SK-N-SH treated with all-trans-retinoic acid at 6 μM for 48 hours (cell line): ENCODE measurements at regions not wholly inside any gene's neighbourhood (a gene's known extent, or its start where the extent isn't known, plus 50 kb on each side); places are given as distances from the start of the nearest gene placed in this dataset.

Experiments
- ATAC-seq: fragments of 200-7000 bp; cut with Tn5 transposase; 3 replicates; pipeline ENCODE4 v1.9.1; 2020; ENCODE audit warnings: mild to moderate bottlenecking, moderate library complexity
- ARNTL ChIP-seq: fragments of 450-650 bp; formaldehyde crosslinking; IDR thresholded peaks from 2 replicates; pipeline ENCODE4 v1.5.0; 2020; ENCODE audit warnings: low read depth, mild to moderate bottlenecking, moderate library complexity, borderline replicate concordance
- BACH2 ChIP-seq: fragments of 250-450 bp; sonication (Bioruptor Pico); IDR thresholded peaks from 2 replicates; pipeline ENCODE4 v1.9.0; 2021; ENCODE audit warnings: mild to moderate bottlenecking, borderline replicate concordance
- CREB5 ChIP-seq: fragments of 250-450 bp; sonication (Bioruptor Pico); IDR thresholded peaks from 2 replicates; pipeline ENCODE4 v1.5.1; 2020; ENCODE audit warnings: low read depth, mild to moderate bottlenecking, moderate library complexity
- CSDC2 ChIP-seq: fragments of 250-450 bp; sonication (Bioruptor Pico); IDR thresholded peaks from 2 replicates; pipeline ENCODE4 v1.5.0; 2020; ENCODE audit warnings: mild to moderate bottlenecking, moderate library complexity
- CSRNP3 ChIP-seq: fragments of 250-450 bp; sonication (Bioruptor Pico); IDR thresholded peaks from 2 replicates; pipeline ENCODE4 v1.5.1; 2021; ENCODE audit warnings: mild to moderate bottlenecking, moderate library complexity
- ESRRG ChIP-seq: fragments of 250-450 bp; sonication (Bioruptor Pico); IDR thresholded peaks from 2 replicates; pipeline ENCODE4 v1.6.1; 2021; ENCODE audit warnings: mild to moderate bottlenecking
- GLIS3 ChIP-seq: fragments of 250-450 bp; sonication (Bioruptor Pico); IDR thresholded peaks from 2 replicates; pipeline ENCODE4 v1.5.0; 2020; ENCODE audit warnings: mild to moderate bottlenecking, moderate library complexity
- ISL1 ChIP-seq: fragments of 250-450 bp; sonication (Bioruptor Pico); IDR thresholded peaks from 2 replicates; pipeline ENCODE4 v2.1.2; 2022; ENCODE audit warnings: mild to moderate bottlenecking, moderate library complexity
- OSR1 ChIP-seq: fragments of 250-450 bp; sonication (Bioruptor Pico); IDR thresholded peaks from 2 replicates; pipeline ENCODE4 v1.8.0; 2022; ENCODE audit warnings: moderate library complexity, mild to moderate bottlenecking, inconsistent platforms
- PATZ1 ChIP-seq: fragments of 250-450 bp; sonication (Bioruptor Pico); IDR thresholded peaks from 2 replicates; pipeline ENCODE4 v1.8.0; 2020; ENCODE audit warnings: mild to moderate bottlenecking, moderate library complexity, borderline replicate concordance
- RARB ChIP-seq: fragments of 250-450 bp; sonication (Bioruptor Pico); IDR thresholded peaks from 2 replicates; pipeline ENCODE4 v1.8.0; 2021; ENCODE audit warnings: mild to moderate bottlenecking, moderate library complexity
- SNAI2 ChIP-seq: fragments of 250-450 bp; sonication (Bioruptor Pico); IDR thresholded peaks from 2 replicates; pipeline ENCODE4 v1.5.0; 2020; ENCODE audit warnings: mild to moderate bottlenecking, moderate library complexity
- TCF4 ChIP-seq: fragments of 250-450 bp; sonication (Bioruptor Pico); IDR thresholded peaks from 2 replicates; pipeline ENCODE4 v1.8.0; 2021; ENCODE audit warnings: mild to moderate bottlenecking, moderate library complexity, borderline replicate concordance
- TOX ChIP-seq: fragments of 250-450 bp; sonication (Bioruptor Pico); IDR thresholded peaks from 2 replicates; pipeline ENCODE4 v1.8.0; 2021; ENCODE audit warnings: mild to moderate bottlenecking, moderate library complexity, borderline replicate concordance
- TSHZ2 ChIP-seq: fragments of 250-450 bp; sonication (Bioruptor Pico); IDR thresholded peaks from 2 replicates; pipeline ENCODE4 v1.5.0; 2020; ENCODE audit warnings: mild to moderate bottlenecking, moderate library complexity
- ZC3H10 ChIP-seq: fragments of 250-450 bp; sonication (Bioruptor Pico); IDR thresholded peaks from 2 replicates; pipeline ENCODE4 v1.5.1; 2021; ENCODE audit warnings: mild to moderate bottlenecking, moderate library complexity
- ZFP3 ChIP-seq: fragments of 250-450 bp; sonication (Bioruptor Pico); IDR thresholded peaks from 2 replicates; pipeline ENCODE4 v1.5.0; 2020; ENCODE audit warnings: mild to moderate bottlenecking, moderate library complexity
- ZFP30 ChIP-seq: fragments of 450-650 bp; formaldehyde crosslinking; IDR thresholded peaks from 2 replicates; pipeline ENCODE4 v1.5.0; 2022; ENCODE audit warnings: mild to moderate bottlenecking, moderate library complexity
- ZNF565 ChIP-seq: fragments of 450-650 bp; formaldehyde crosslinking; conservative IDR thresholded peaks from 2 replicates; pipeline ENCODE4 v1.5.0; 2020; ENCODE audit warnings: low read depth, mild to moderate bottlenecking, moderate library complexity
- ZNF70 ChIP-seq: fragments of 450-650 bp; formaldehyde crosslinking; IDR thresholded peaks from 2 replicates; pipeline ENCODE4 v1.5.0; 2020; ENCODE audit warnings: mild to moderate bottlenecking, moderate library complexity
- ZNF8 ChIP-seq: fragments of 450-650 bp; formaldehyde crosslinking; IDR thresholded peaks from 2 replicates; pipeline ENCODE4 v1.5.0; 2020; ENCODE audit warnings: mild to moderate bottlenecking, moderate library complexity
- TF ChIP-seq, protein P1 (sequence below): fragments of 250-450 bp; sonication (Bioruptor Pico); IDR thresholded peaks from 2 replicates; pipeline ENCODE4 v1.8.0; 2021; ENCODE audit warnings: low read depth, mild to moderate bottlenecking, moderate library complexity, borderline replicate concordance

GRCh38 chrX:45743906-45744625, 543.4 kb upstream of the DIPK2B start:
- peak; percentile 0; the same call in 2 of the 3 replicates for ATAC-seq
- 0 out of 2 replicates have a peak, but pooled peaks have one; percentile 6 for TF ChIP-seq TOX (CRISPR knock-in tag)
- no peak for TF ChIP-seq ZFP30 (CRISPR knock-in tag)
- 0 out of 2 replicates have a peak, but pooled peaks have one; percentile 11 for TF ChIP-seq RARB (CRISPR knock-in tag)

GRCh38 chrX:45743081-45743533, 542.4 kb upstream of the DIPK2B start:
- ATAC-seq: peak; percentile 75
- TF ChIP-seq CREB5: no peak

- no peak for ATAC-seq
- TF ChIP-seq PATZ1 (CRISPR knock-in tag): no peak
- TF ChIP-seq ZC3H10 (CRISPR knock-in tag): no peak
- no peak for TF ChIP-seq CSRNP3 (CRISPR knock-in tag)
- TF ChIP-seq ZNF70 (CRISPR knock-in tag): no peak
- TF ChIP-seq ARNTL: no peak
- TF ChIP-seq CSDC2 (CRISPR knock-in tag): no peak
- TF ChIP-seq ZFP30 (CRISPR knock-in tag): no peak
- no peak for TF ChIP-seq GLIS3 (CRISPR knock-in tag)
- TF ChIP-seq TOX (CRISPR knock-in tag): no peak
- TF ChIP-seq, protein P1, sequence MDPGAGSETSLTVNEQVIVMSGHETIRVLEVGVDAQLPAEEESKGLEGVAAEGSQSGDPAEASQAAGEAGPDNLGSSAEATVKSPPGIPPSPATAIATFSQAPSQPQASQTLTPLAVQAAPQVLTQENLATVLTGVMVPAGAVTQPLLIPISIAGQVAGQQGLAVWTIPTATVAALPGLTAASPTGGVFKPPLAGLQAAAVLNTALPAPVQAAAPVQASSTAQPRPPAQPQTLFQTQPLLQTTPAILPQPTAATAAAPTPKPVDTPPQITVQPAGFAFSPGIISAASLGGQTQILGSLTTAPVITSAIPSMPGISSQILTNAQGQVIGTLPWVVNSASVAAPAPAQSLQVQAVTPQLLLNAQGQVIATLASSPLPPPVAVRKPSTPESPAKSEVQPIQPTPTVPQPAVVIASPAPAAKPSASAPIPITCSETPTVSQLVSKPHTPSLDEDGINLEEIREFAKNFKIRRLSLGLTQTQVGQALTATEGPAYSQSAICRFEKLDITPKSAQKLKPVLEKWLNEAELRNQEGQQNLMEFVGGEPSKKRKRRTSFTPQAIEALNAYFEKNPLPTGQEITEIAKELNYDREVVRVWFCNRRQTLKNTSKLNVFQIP (CRISPR knock-in tag): no peak
- TF ChIP-seq TCF4: no peak
- TF ChIP-seq CREB5: no peak
Observed at GRCh38 chrX:45740291-45740690, 539.6 kb upstream of the DIPK2B start.

GRCh38 chrX:45735571-45735970, 534.9 kb upstream of the DIPK2B start:
- ATAC-seq: no peak
- TF ChIP-seq TSHZ2 (CRISPR knock-in tag): no peak
- TF ChIP-seq ZNF565 (CRISPR knock-in tag): no peak
- TF ChIP-seq ISL1: no peak
- TF ChIP-seq ZFP3 (CRISPR knock-in tag): no peak
- no peak for TF ChIP-seq CREB5
- TF ChIP-seq OSR1 (CRISPR knock-in tag): no peak
- no peak for TF ChIP-seq SNAI2 (CRISPR knock-in tag)
- no peak for TF ChIP-seq TOX (CRISPR knock-in tag)
- no peak for TF ChIP-seq ARNTL
- TF ChIP-seq ESRRG: no peak
- TF ChIP-seq PATZ1 (CRISPR knock-in tag): no peak
- no peak for TF ChIP-seq ZNF8 (CRISPR knock-in tag)
- TF ChIP-seq BACH2 (CRISPR knock-in tag): no peak
- no peak for TF ChIP-seq TCF4
- TF ChIP-seq RARB (CRISPR knock-in tag): no peak
- TF ChIP-seq CSDC2 (CRISPR knock-in tag): no peak
